CD14-positive monocyte (primary cell): ENCODE measurements at regions not wholly inside any gene's neighbourhood (a gene's known extent, or its start where the extent isn't known, plus 50 kb on each side); places are given as distances from the start of the nearest gene placed in this dataset.

Experiments used
- DNase-seq, 3 donors: peaks; one replicate each; pipeline ENCODE4 v3.0.0-alpha.2; 2011 to 2022
- H2AFZ ChIP-seq: 2 replicates; pipeline ENCODE4 v1.6.0; 2012; ENCODE audit warnings: mild to moderate bottlenecking, low read depth, low read length, inconsistent platforms; ENCODE audit not compliant: insufficient read depth, poor library complexity, severe bottlenecking
- H3K27ac ChIP-seq, 2 donors: 1 replicate in 1 of 2; 2 replicates in 1 of 2; pipeline ENCODE4 v1.5.1; 2012 to 2013; ENCODE audit warnings: low read length in 2 of 2, control low read depth in 1 of 2, inconsistent platforms in 1 of 2, low read depth in 1 of 2, mild to moderate bottlenecking in 1 of 2
- H3K27me3 ChIP-seq, 2 donors: one replicate each; pipeline versions ENCODE4 v1.6.0 to v1.6.1; 2011 to 2013; ENCODE audit warnings: low read length in 2 of 2; ENCODE audit not compliant: control insufficient read depth in 2 of 2, insufficient read depth in 2 of 2
- H3K36me3 ChIP-seq, 2 donors: replicated peaks in 1 of 2; 1 replicate in 1 of 2; 2 replicates in 1 of 2; pipeline versions ENCODE4 v1.5.1 to v1.6.1; 2012 to 2013; ENCODE audit warnings: low read length in 2 of 2, control low read depth in 1 of 2, inconsistent platforms in 1 of 2, mild to moderate bottlenecking in 1 of 2; ENCODE audit not compliant: insufficient read depth in 2 of 2, control insufficient read depth in 1 of 2
- H3K4me1 ChIP-seq, 2 donors: 1 replicate in 1 of 2; 2 replicates in 1 of 2; pipeline versions ENCODE4 v1.5.1 to v1.6.1; 2012 to 2013; ENCODE audit warnings: low read length in 2 of 2, control low read depth in 1 of 2, inconsistent platforms in 1 of 2, mild to moderate bottlenecking in 1 of 2, moderate library complexity in 1 of 2; ENCODE audit not compliant: insufficient read depth in 2 of 2, control insufficient read depth in 1 of 2
- H3K4me2 ChIP-seq: replicated peaks from 2 replicates; pipeline ENCODE3; 2012; ENCODE audit warnings: low read length, moderate library complexity, mild to moderate bottlenecking; ENCODE audit not compliant: poor library complexity, severe bottlenecking; ENCODE audit errors: extremely low read depth
- H3K4me3 ChIP-seq, 3 experiments: fragments of 200-600 bp in 1 of 3; sonication (generic) in 1 of 3; replicated peaks in 1 of 3; 1 replicate in 2 of 3; 2 replicates in 1 of 3; pipeline ENCODE4 v1.5.1; 2011 to 2013; ENCODE audit warnings: low read length in 3 of 3, mild to moderate bottlenecking in 3 of 3, control low read depth in 2 of 3, low read depth in 2 of 3, inconsistent platforms in 1 of 3, moderate library complexity in 1 of 3
- H3K79me2 ChIP-seq: 2 replicates; pipeline ENCODE4 v1.6.0; 2012; ENCODE audit warnings: mild to moderate bottlenecking, control low read depth, inconsistent platforms, low read length, moderate library complexity; ENCODE audit not compliant: insufficient read depth
- H3K9ac ChIP-seq: 2 replicates; pipeline ENCODE4 v1.6.0; 2017; ENCODE audit warnings: low read length, mild to moderate bottlenecking; ENCODE audit not compliant: insufficient read depth, poor library complexity, severe bottlenecking
- H3K9me3 ChIP-seq, 2 donors: replicated peaks in 1 of 2; 1 replicate in 1 of 2; 2 replicates in 1 of 2; pipeline versions ENCODE4 v1.5.1 to v1.6.1; 2012 to 2013; ENCODE audit warnings: low read length in 2 of 2, control low read depth in 1 of 2; ENCODE audit not compliant: control insufficient read depth in 1 of 2, insufficient read depth in 1 of 2
- H4K20me1 ChIP-seq: 2 replicates; pipeline ENCODE4 v1.6.0; 2012; ENCODE audit warnings: mild to moderate bottlenecking, low read length, control low read depth, moderate library complexity; ENCODE audit not compliant: insufficient read depth
- H3K27ac Mint-ChIP-seq, 7 donors: one replicate each; pipeline ENCODE4 v1.8.0; 2020; ENCODE audit warnings: mild to moderate bottlenecking in 7 of 7, mixed read lengths in 7 of 7, moderate library complexity in 6 of 7, inconsistent platforms in 2 of 7
- H3K27me3 Mint-ChIP-seq, 3 donors: one replicate each; pipeline ENCODE4 v1.8.0; 2021 to 2022; ENCODE audit warnings: low read depth in 3 of 3, mild to moderate bottlenecking in 3 of 3, mixed read lengths in 3 of 3, moderate library complexity in 3 of 3, inconsistent platforms in 1 of 3
- H3K36me3 Mint-ChIP-seq, 2 donors: one replicate each; pipeline ENCODE4 v1.8.0; 2020; ENCODE audit warnings: mixed read lengths in 2 of 2, inconsistent platforms in 1 of 2, mild to moderate bottlenecking in 1 of 2
- H3K4me1 Mint-ChIP-seq: one replicate; pipeline ENCODE4 v1.8.0; 2020; ENCODE audit warnings: mild to moderate bottlenecking, mixed read lengths
- H3K4me3 Mint-ChIP-seq, 2 donors: one replicate each; pipeline ENCODE4 v1.8.0; 2020; ENCODE audit warnings: mild to moderate bottlenecking in 2 of 2, mixed read lengths in 2 of 2, moderate library complexity in 1 of 2
- H3K9me3 Mint-ChIP-seq, 7 donors: one replicate each; pipeline ENCODE4 v1.8.0; 2020 to 2022; ENCODE audit warnings: mixed read lengths in 7 of 7, mild to moderate bottlenecking in 6 of 7, moderate library complexity in 6 of 7, inconsistent platforms in 2 of 7
- WGBS: methylation state at CpG from one replicate; pipeline ENCODE4 v1.1.5; 2013; ENCODE audit warnings: missing lambda C conversion rate; ENCODE audit not compliant: insufficient coverage; 5-methylcytosine and 5-hydroxymethylcytosine counted together
- intact Hi-C, 2 donors: fragments of 100-400 bp; cut with micrococcal nuclease; formaldehyde crosslinking; loops; one replicate each; pipeline versions ENCODE4 v1.15.0 to v1.15.1; 2023
- TF ChIP-seq, protein P1 (sequence below): fragments of 200-600 bp; IDR thresholded peaks from one replicate; pipeline ENCODE4 v1.8.0; 2022; ENCODE audit warnings: antibody characterized with exemption, mild to moderate bottlenecking

GRCh38 chr1:189022015-189022414, 1455.6 kb downstream of the BRINP3 start:
- DNase-seq: no peak
- Histone ChIP-seq H4K20me1 (no peaks in the 10 kb centered on the region), H3K9ac (no peak overlapping the region), H3K4me3 (no peak overlapping the region), H2AFZ (no peak overlapping the region), H3K79me2 (no peaks in the 10 kb centered on the region), H3K27ac (no peak overlapping the region), H3K4me2 (no peak overlapping the region), H3K27me3 (no peaks in the 10 kb centered on the region), H3K4me1 (no peaks in the 10 kb centered on the region), H3K36me3 (no peaks in the 10 kb centered on the region), H3K9me3 (peaks cover 7 to 15% of the 10 kb centered on the region in 2 donors)
- 100% methylated on average over 2 of the region's 4 CpGs for WGBS
- Mint-ChIP-seq H3K36me3 (no peaks in the 10 kb centered on the region), H3K27ac (no peak overlapping the region), H3K27me3 (peaks cover 0 to 5% (median 0%) of the 10 kb centered on the region in 3 donors), H3K4me1 (no peaks in the 10 kb centered on the region), H3K9me3 (peaks cover 2 to 14% (median 7%) of the 10 kb centered on the region in 7 donors), H3K4me3 (no peak overlapping the region)
- TF ChIP-seq, protein P1, sequence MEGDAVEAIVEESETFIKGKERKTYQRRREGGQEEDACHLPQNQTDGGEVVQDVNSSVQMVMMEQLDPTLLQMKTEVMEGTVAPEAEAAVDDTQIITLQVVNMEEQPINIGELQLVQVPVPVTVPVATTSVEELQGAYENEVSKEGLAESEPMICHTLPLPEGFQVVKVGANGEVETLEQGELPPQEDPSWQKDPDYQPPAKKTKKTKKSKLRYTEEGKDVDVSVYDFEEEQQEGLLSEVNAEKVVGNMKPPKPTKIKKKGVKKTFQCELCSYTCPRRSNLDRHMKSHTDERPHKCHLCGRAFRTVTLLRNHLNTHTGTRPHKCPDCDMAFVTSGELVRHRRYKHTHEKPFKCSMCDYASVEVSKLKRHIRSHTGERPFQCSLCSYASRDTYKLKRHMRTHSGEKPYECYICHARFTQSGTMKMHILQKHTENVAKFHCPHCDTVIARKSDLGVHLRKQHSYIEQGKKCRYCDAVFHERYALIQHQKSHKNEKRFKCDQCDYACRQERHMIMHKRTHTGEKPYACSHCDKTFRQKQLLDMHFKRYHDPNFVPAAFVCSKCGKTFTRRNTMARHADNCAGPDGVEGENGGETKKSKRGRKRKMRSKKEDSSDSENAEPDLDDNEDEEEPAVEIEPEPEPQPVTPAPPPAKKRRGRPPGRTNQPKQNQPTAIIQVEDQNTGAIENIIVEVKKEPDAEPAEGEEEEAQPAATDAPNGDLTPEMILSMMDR: no peak
- intact Hi-C loops: no loop called here

GRCh38 chr1:189027512-189027911, 1450.2 kb downstream of the BRINP3 start:
- Mint-ChIP-seq H3K36me3 (no peaks in the 10 kb centered on the region), H3K9me3 (peaks cover 2 to 9% (median 4%) of the 10 kb centered on the region in 7 donors), H3K27me3 (no peaks in the 10 kb centered on the region), H3K4me1 (no peaks in the 10 kb centered on the region), H3K27ac (no peak overlapping the region), H3K4me3 (no peak overlapping the region)
- no peaks in the 10 kb centered on the region for H3K36me3 ChIP-seq
- H3K9ac ChIP-seq: no peak overlapping the region
- H3K9me3 ChIP-seq: peaks cover 0 to 4% of the 10 kb centered on the region in 2 donors
- no peak overlapping the region for H3K4me2 ChIP-seq
- H3K27me3 ChIP-seq: no peaks in the 10 kb centered on the region
- no peaks in the 10 kb centered on the region for H3K4me1 ChIP-seq
- no peaks in the 10 kb centered on the region for H3K79me2 ChIP-seq
- no CpG with 5 or more reads among the region's 5 CpGs for WGBS
- TF ChIP-seq, protein P1: no peak
- no peak overlapping the region for H3K27ac ChIP-seq
- DNase-seq: no peak
- H2AFZ ChIP-seq: no peak overlapping the region
- H3K4me3 ChIP-seq: no peak overlapping the region
- intact Hi-C loops: no loop called here
- no peaks in the 10 kb centered on the region for H4K20me1 ChIP-seq
